Urinary bladder (tissue), 3 donors: ENCODE measurements at regions not wholly inside any gene's neighbourhood (a gene's known extent, or its start where the extent isn't known, plus 50 kb on each side); places are given as distances from the start of the nearest gene placed in this dataset.

Experiments
- DNase-seq: peaks from one replicate; pipeline ENCODE4 v3.0.0-alpha.2; 2015; ENCODE audit errors: extremely low spot score
- H3K27ac ChIP-seq: one replicate; pipeline ENCODE4 v1.5.1; 2013; ENCODE audit warnings: low read depth, mild to moderate bottlenecking, moderate library complexity
- H3K36me3 ChIP-seq: one replicate; pipeline ENCODE4 v1.6.1; 2013; ENCODE audit warnings: mild to moderate bottlenecking, moderate library complexity; ENCODE audit not compliant: insufficient read depth
- H3K4me1 ChIP-seq: one replicate; pipeline ENCODE4 v1.6.1; 2013; ENCODE audit warnings: mild to moderate bottlenecking, moderate library complexity; ENCODE audit not compliant: insufficient read depth
- H3K4me3 ChIP-seq: one replicate; pipeline ENCODE4 v1.5.1; 2013; ENCODE audit warnings: low read depth, low read length
- WGBS: extraction: QIAGEN DNeasy Blood & Tissue Kit; methylation state at CpG from one replicate; pipeline ENCODE4 v1.1.7; 2013; 5-methylcytosine and 5-hydroxymethylcytosine counted together
- donor health status: healthy with polysubstance abuse.
- donor health status: healthy.

- no peak for DNase-seq
- H3K4me1 ChIP-seq = no peaks in the 10 kb centered on the region
- H3K27ac ChIP-seq = no peak overlapping the region
- no peak overlapping the region for H3K4me3 ChIP-seq
- 51% methylated on average over 1 of the region's 1 CpG for WGBS
- H3K36me3 ChIP-seq = no peaks in the 10 kb centered on the region
Measured at GRCh38 chr7:80403686-80404241, 108.1 kb downstream of the GNAT3 start.

GRCh38 chr7:80401708-80402107 is 110.2 kb downstream of the GNAT3 start:
- H3K4me3 ChIP-seq = no peak overlapping the region
- 90% methylated on average over 1 of the region's 1 CpG for WGBS

GRCh38 chr7:80393786-80394185 is 118.1 kb downstream of the GNAT3 start:
- 85% methylated on average over 2 of the region's 2 CpGs for WGBS
- Histone ChIP-seq H3K36me3 (no peaks in the 10 kb centered on the region), H3K4me1 (no peaks in the 10 kb centered on the region), H3K27ac (no peak overlapping the region), H3K4me3 (no peak overlapping the region)
- no peak for DNase-seq

More at GRCh38 chr7:80401708-80402107, 110.2 kb downstream of the GNAT3 start:
- Histone ChIP-seq H3K4me1 (no peaks in the 10 kb centered on the region), H3K27ac (no peak overlapping the region), H3K36me3 (no peaks in the 10 kb centered on the region)
- DNase-seq = no peak

GRCh38 chr7:80392229-80393169 is 119.4 kb downstream of the GNAT3 start:
- Histone ChIP-seq H3K27ac (no peak overlapping the region), H3K4me3 (no peak overlapping the region), H3K4me1 (no peaks in the 10 kb centered on the region), H3K36me3 (no peaks in the 10 kb centered on the region)
- peak; percentile 15 for DNase-seq
- WGBS = 75% methylated on average over 4 of the region's 4 CpGs

- DNase-seq = no peak
- Histone ChIP-seq H3K4me3 (no peak overlapping the region), H3K27ac (no peak overlapping the region), H3K4me1 (no peaks in the 10 kb centered on the region), H3K36me3 (no peaks in the 10 kb centered on the region)
- 64% methylated on average over 4 of the region's 4 CpGs for WGBS
Measured at GRCh38 chr7:80387634-80388193, 124.2 kb downstream of the GNAT3 start.

- Histone ChIP-seq H3K4me3 (no peak overlapping the region), H3K27ac (no peak overlapping the region), H3K4me1 (no peaks in the 10 kb centered on the region), H3K36me3 (no peaks in the 10 kb centered on the region)
- 91% methylated on average over 3 of the region's 3 CpGs for WGBS
- no peak for DNase-seq
Measured at GRCh38 chr7:80386686-80387085, 125.2 kb downstream of the GNAT3 start.

- no peak overlapping the region for H3K27ac ChIP-seq
- no peaks in the 10 kb centered on the region for H3K4me1 ChIP-seq
- no peak for DNase-seq
- H3K36me3 ChIP-seq = no peaks in the 10 kb centered on the region
- H3K4me3 ChIP-seq = no peak overlapping the region
Measured at GRCh38 chr7:80385508-80385907, 126.4 kb downstream of the GNAT3 start.

- no peak overlapping the region for H3K27ac ChIP-seq
- H3K4me3 ChIP-seq = no peak overlapping the region
- H3K36me3 ChIP-seq = no peaks in the 10 kb centered on the region
- WGBS = 67% methylated on average over 1 of the region's 1 CpG
- no peak for DNase-seq
- H3K4me1 ChIP-seq = no peaks in the 10 kb centered on the region
Measured at GRCh38 chr7:80380957-80381356, 130.9 kb downstream of the GNAT3 start.

- Histone ChIP-seq H3K27ac (no peak overlapping the region), H3K36me3 (no peaks in the 10 kb centered on the region), H3K4me1 (no peaks in the 10 kb centered on the region), H3K4me3 (no peak overlapping the region)
- 53% methylated on average over 3 of the region's 3 CpGs for WGBS
- DNase-seq = no peak
Measured at GRCh38 chr7:80379034-80379982, 132.6 kb downstream of the GNAT3 start.

- WGBS = 92% methylated on average over 4 of the region's 4 CpGs
- DNase-seq = no peak
- no peaks in the 10 kb centered on the region for H3K36me3 ChIP-seq
- no peak overlapping the region for H3K4me3 ChIP-seq
- H3K4me1 ChIP-seq = no peaks in the 10 kb centered on the region
- H3K27ac ChIP-seq = no peak overlapping the region
Measured at GRCh38 chr7:80374321-80374720, 137.5 kb downstream of the GNAT3 start.

- Histone ChIP-seq H3K4me3 (no peak overlapping the region), H3K27ac (no peak overlapping the region), H3K4me1 (no peaks in the 10 kb centered on the region), H3K36me3 (no peaks in the 10 kb centered on the region)
- no peak for DNase-seq
- 86% methylated on average over 4 of the region's 4 CpGs for WGBS
Measured at GRCh38 chr7:80373429-80374032, 138.3 kb downstream of the GNAT3 start.

- H3K4me1 ChIP-seq = no peaks in the 10 kb centered on the region
- H3K36me3 ChIP-seq = no peaks in the 10 kb centered on the region
- WGBS = 62% methylated on average over 2 of the region's 2 CpGs
- DNase-seq = no peak
- H3K4me3 ChIP-seq = no peak overlapping the region
- H3K27ac ChIP-seq = no peak overlapping the region
Measured at GRCh38 chr7:80372415-80372814, 139.4 kb downstream of the GNAT3 start.

- no peak overlapping the region for H3K4me3 ChIP-seq
- H3K36me3 ChIP-seq = no peaks in the 10 kb centered on the region
- H3K27ac ChIP-seq = no peak overlapping the region
- WGBS = 51% methylated on average over 1 of the region's 1 CpG
- H3K4me1 ChIP-seq = no peaks in the 10 kb centered on the region
- DNase-seq = no peak
Measured at GRCh38 chr7:80370587-80370986, 141.3 kb downstream of the GNAT3 start.
